Limb (tissue), 2 donors: ENCODE measurements at regions not wholly inside any gene's neighbourhood (a gene's known extent, or its start where the extent isn't known, plus 50 kb on each side); places are given as distances from the start of the nearest gene placed in this dataset.
A peak's percentile ranks its signal among the peaks of the same experiment; 100 is the strongest.

Experiments used
- DNase-seq, 2 donors: peaks; one replicate each; pipeline ENCODE4 v3.0.0-alpha.2; 2016; ENCODE audit errors: extremely low spot score in 2 of 2

- DNase-seq, result no peak
These were observed 596.4 kb downstream of the MID1IP1 start for GRCh38 chrX:39397561-39398199.

GRCh38 chrX:39398215-39398962 lies 597.1 kb downstream of the MID1IP1 start:
- peak in 1 of 2 donors; percentile 44 for DNase-seq

GRCh38 chrX:39398963-39399261 lies 597.7 kb downstream of the MID1IP1 start:
- peak in 1 of 2 donors; percentile 13 for DNase-seq

- DNase-seq, result no peak
These were observed 598.1 kb downstream of the MID1IP1 start for GRCh38 chrX:39399387-39399786.

GRCh38 chrX:39401483-39402110 lies 600.3 kb downstream of the MID1IP1 start:
- DNase-seq, result no peak

GRCh38 chrX:39402158-39402557 lies 600.9 kb downstream of the MID1IP1 start:
- DNase-seq, result no peak

- no peak for DNase-seq
These were observed 605.5 kb downstream of the MID1IP1 start for GRCh38 chrX:39406799-39407198.

GRCh38 chrX:39409246-39409917 lies 608.1 kb downstream of the MID1IP1 start:
- DNase-seq, result no peak

GRCh38 chrX:39414290-39414854 lies 613.1 kb downstream of the MID1IP1 start:
- no peak for DNase-seq

GRCh38 chrX:39416547-39417260 lies 615.4 kb downstream of the MID1IP1 start:
- no peak for DNase-seq

GRCh38 chrX:39418254-39418704 lies 617.0 kb downstream of the MID1IP1 start:
- no peak for DNase-seq

- peak; percentile 8 to 42 for DNase-seq
These were observed 617.7 kb downstream of the MID1IP1 start for GRCh38 chrX:39418731-39419638.

- no peak for DNase-seq
These were observed 619.7 kb downstream of the MID1IP1 start for GRCh38 chrX:39421006-39421405.

- no peak for DNase-seq
These were observed 624.0 kb downstream of the MID1IP1 start for GRCh38 chrX:39425124-39425806.

GRCh38 chrX:39426101-39426500 lies 624.8 kb downstream of the MID1IP1 start:
- no peak for DNase-seq

GRCh38 chrX:39427492-39427891 lies 626.2 kb downstream of the MID1IP1 start:
- DNase-seq, result no peak

GRCh38 chrX:39427906-39428305 lies 626.6 kb downstream of the MID1IP1 start:
- DNase-seq, result no peak

- no peak for DNase-seq
These were observed 629.3 kb downstream of the MID1IP1 start for GRCh38 chrX:39430551-39430950.

- no peak for DNase-seq
These were observed 630.6 kb downstream of the MID1IP1 start for GRCh38 chrX:39431893-39432292.
